Erythroblast (primary cell): ENCODE measurements at regions not wholly inside any gene's neighbourhood (a gene's known extent, or its start where the extent isn't known, plus 50 kb on each side); places are given as distances from the start of the nearest gene placed in this dataset.

Experiments used
- GATA1 ChIP-seq: IDR thresholded peaks from 2 replicates; pipeline ENCODE4 v1.6.1; 2011; ENCODE audit warnings: low read depth, mild to moderate bottlenecking, control low read depth, low read length, moderate library complexity
- POLR2A ChIP-seq: IDR thresholded peaks from 2 replicates; pipeline ENCODE4 v1.6.1; 2011; ENCODE audit warnings: mild to moderate bottlenecking, low read length

GRCh38 chr2:38477006-38477405, 99.9 kb upstream of the ATL2 start:
- no peak for TF ChIP-seq POLR2A
- TF ChIP-seq GATA1, result no peak
